ENCODE measurements at regions not wholly inside any gene's neighbourhood (a gene's known extent, or its start where the extent isn't known, plus 50 kb on each side); places are given as distances from the start of the nearest gene placed in this dataset.
"Not testable (repeated sequence)": the region's sequence is repeated elsewhere in the genome, so short reads cannot be mapped to it uniquely, and the experiment has no call there.

- not testable (repeated sequence) for H3K4me1 Mint-ChIP-seq (ENCODE audit: low read depth); H3K27ac Mint-ChIP-seq; H3K27me3 Mint-ChIP-seq (ENCODE audit: insufficient read depth); H3K36me3 Mint-ChIP-seq (ENCODE audit: low read depth); H3K9me3 Mint-ChIP-seq; H3K4me3 Mint-ChIP-seq; DNase-seq
- TF ChIP-seq, protein P1, sequence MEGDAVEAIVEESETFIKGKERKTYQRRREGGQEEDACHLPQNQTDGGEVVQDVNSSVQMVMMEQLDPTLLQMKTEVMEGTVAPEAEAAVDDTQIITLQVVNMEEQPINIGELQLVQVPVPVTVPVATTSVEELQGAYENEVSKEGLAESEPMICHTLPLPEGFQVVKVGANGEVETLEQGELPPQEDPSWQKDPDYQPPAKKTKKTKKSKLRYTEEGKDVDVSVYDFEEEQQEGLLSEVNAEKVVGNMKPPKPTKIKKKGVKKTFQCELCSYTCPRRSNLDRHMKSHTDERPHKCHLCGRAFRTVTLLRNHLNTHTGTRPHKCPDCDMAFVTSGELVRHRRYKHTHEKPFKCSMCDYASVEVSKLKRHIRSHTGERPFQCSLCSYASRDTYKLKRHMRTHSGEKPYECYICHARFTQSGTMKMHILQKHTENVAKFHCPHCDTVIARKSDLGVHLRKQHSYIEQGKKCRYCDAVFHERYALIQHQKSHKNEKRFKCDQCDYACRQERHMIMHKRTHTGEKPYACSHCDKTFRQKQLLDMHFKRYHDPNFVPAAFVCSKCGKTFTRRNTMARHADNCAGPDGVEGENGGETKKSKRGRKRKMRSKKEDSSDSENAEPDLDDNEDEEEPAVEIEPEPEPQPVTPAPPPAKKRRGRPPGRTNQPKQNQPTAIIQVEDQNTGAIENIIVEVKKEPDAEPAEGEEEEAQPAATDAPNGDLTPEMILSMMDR (IDR thresholded peaks at IDR 0.05) = peak; percentile 58; the same call in 1 of the 2 replicates
Measured at GRCh38 chr4:135864304-135864703, 1662.7 kb upstream of the PABPC4L start.

DNA sequence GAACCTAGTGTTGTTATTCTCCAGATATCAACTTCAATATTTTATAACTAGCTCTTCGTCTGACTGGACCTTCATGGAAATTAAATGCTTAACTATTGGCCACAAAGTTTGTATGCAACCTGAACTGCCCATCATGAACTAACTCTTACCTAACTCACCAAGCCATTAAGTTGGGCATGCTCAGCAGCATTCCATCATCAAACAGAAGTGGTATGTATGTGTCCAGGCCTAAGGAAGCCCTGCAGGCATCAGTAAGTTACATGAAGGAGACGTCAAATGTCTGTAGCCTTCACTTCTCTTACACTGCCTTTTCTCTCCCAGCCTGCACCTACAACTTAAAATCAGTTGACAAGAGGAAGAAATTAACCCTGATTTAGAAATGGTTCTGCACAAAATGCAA, 1639.2 kb upstream of the PABPC4L start:
- no peak for DNase-seq
- no peaks in the 10 kb centered on the region for H3K36me3 Mint-ChIP-seq (ENCODE audit: low read depth)
- TF ChIP-seq, protein P1 (IDR thresholded peaks at IDR 0.05) = no peak
- H3K4me1 Mint-ChIP-seq (ENCODE audit: low read depth) = no peaks in the 10 kb centered on the region
- H3K27ac Mint-ChIP-seq = no peak overlapping the region
- H3K27me3 Mint-ChIP-seq (ENCODE audit: insufficient read depth) = no peaks in the 10 kb centered on the region
- H3K4me3 Mint-ChIP-seq = no peak overlapping the region
- H3K9me3 Mint-ChIP-seq = peaks cover 35% of the 10 kb centered on the region

GRCh38 chr4:135839712-135840111, 1638.1 kb upstream of the PABPC4L start:
- no peak overlapping the region for H3K27ac Mint-ChIP-seq
- peaks cover 40% of the 10 kb centered on the region for H3K9me3 Mint-ChIP-seq
- no peak overlapping the region for H3K4me3 Mint-ChIP-seq
- H3K27me3 Mint-ChIP-seq (ENCODE audit: insufficient read depth) = no peaks in the 10 kb centered on the region
- TF ChIP-seq, protein P1 (IDR thresholded peaks at IDR 0.05) = no peak
- DNase-seq = no peak
- H3K36me3 Mint-ChIP-seq (ENCODE audit: low read depth) = no peaks in the 10 kb centered on the region
- H3K4me1 Mint-ChIP-seq (ENCODE audit: low read depth) = no peaks in the 10 kb centered on the region

GRCh38 chr4:135838889-135839288, 1637.3 kb upstream of the PABPC4L start:
- H3K9me3 Mint-ChIP-seq = peaks cover 34% of the 10 kb centered on the region
- DNase-seq = peak; percentile 3
- no peaks in the 10 kb centered on the region for H3K4me1 Mint-ChIP-seq (ENCODE audit: low read depth)
- TF ChIP-seq, protein P1 (IDR thresholded peaks at IDR 0.05) = no peak
- H3K36me3 Mint-ChIP-seq (ENCODE audit: low read depth) = no peaks in the 10 kb centered on the region
- H3K27ac Mint-ChIP-seq = no peak overlapping the region
- H3K27me3 Mint-ChIP-seq (ENCODE audit: insufficient read depth) = no peaks in the 10 kb centered on the region
- no peak overlapping the region for H3K4me3 Mint-ChIP-seq

DNA sequence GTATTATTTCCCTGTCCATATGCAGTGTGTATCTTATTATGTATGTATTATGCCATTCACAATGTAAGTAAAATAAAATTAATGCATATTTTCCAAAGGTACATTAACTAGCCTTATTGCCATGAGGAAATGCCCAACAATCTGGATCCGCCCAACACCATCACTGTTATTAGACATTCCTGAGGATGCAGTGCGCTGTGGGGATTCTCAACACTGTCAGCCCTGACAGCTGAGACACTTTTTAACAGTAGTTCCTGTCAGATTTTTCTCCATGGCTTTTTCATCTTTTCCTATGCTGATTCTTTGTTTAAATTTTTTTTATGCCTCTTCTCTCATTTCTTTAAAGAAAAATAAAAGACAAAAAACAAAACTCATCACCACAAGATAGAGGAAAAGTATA, 1632.9 kb upstream of the PABPC4L start:
- Mint-ChIP-seq H3K4me3 (no peak overlapping the region), H3K36me3 (ENCODE audit: low read depth) (no peaks in the 10 kb centered on the region; the same call in 1 of the 2 replicates), H3K27me3 (ENCODE audit: insufficient read depth) (no peaks in the 10 kb centered on the region), H3K4me1 (ENCODE audit: low read depth) (no peaks in the 10 kb centered on the region), H3K27ac (no peak overlapping the region), H3K9me3 (peaks cover 29% of the 10 kb centered on the region)
- TF ChIP-seq, protein P1 (IDR thresholded peaks at IDR 0.05) = no peak
- no peak for DNase-seq

DNA sequence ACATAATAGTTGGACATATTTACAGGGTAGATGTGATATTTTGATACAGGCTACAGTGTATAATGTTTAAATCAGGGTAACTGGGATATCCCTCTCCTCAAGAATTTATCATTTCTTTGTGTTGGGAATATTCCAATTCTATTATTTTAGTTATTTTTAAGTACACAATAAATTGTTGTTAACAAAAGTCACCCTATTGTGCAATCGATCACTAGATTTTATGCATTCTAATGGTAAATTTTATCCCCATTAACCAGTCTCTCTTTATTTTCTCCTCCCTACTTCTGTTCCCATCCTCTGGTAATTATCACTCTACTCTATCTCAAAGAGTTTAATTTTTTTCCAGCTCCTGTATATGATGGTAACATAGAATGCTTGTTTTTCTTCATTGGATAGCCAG, 1631.9 kb upstream of the PABPC4L start:
- Mint-ChIP-seq H3K4me1 (ENCODE audit: low read depth) (no peaks in the 10 kb centered on the region), H3K9me3 (peaks cover 25% of the 10 kb centered on the region), H3K4me3 (no peak overlapping the region), H3K27me3 (ENCODE audit: insufficient read depth) (no peaks in the 10 kb centered on the region), H3K27ac (no peak overlapping the region), H3K36me3 (ENCODE audit: low read depth) (no peaks in the 10 kb centered on the region; the same call in 1 of the 2 replicates)
- TF ChIP-seq, protein P1 (IDR thresholded peaks at IDR 0.05) = no peak
- DNase-seq = no peak

All from HFFc6 (cell line).